ENCODE measurements at regions not wholly inside any gene's neighbourhood (a gene's known extent, or its start where the extent isn't known, plus 50 kb on each side); places are given as distances from the start of the nearest gene placed in this dataset.
A peak's percentile ranks its signal among the peaks of the same experiment; 100 is the strongest.
"Not testable (repeated sequence)": the region's sequence is repeated elsewhere in the genome, so short reads cannot be mapped to it uniquely, and the experiment has no call there.

- Histone ChIP-seq H4K8ac (ENCODE audit: low read length) (no peak overlapping the region), H3K27me3 (ENCODE audit: control insufficient read depth in 1 of 2, insufficient read depth in 1 of 2, low read length in 2 of 2) (no peaks in the 10 kb centered on the region), H2BK15ac (ENCODE audit: low read depth, poor library complexity, severe bottlenecking) (no peak overlapping the region), H2BK12ac (ENCODE audit: low read length in 2 of 2) (no peak overlapping the region), H2AFZ (ENCODE audit: low read depth, low read length) (no peak overlapping the region), H3K27ac (ENCODE audit: low read length, poor library complexity, severe bottlenecking) (no peak overlapping the region), H2BK5ac (ENCODE audit: low read depth, low read length, poor library complexity, severe bottlenecking) (no peak overlapping the region), H3K9ac (ENCODE audit: low read length) (no peak overlapping the region), H3K18ac (ENCODE audit: low read depth in 1 of 2, low read length in 2 of 2) (no peak overlapping the region), H4K91ac (ENCODE audit: low read length) (no peak overlapping the region), H3K14ac (ENCODE audit: low read length in 2 of 2) (no peak overlapping the region), H3K36me3 (ENCODE audit: control insufficient read depth in 1 of 2, insufficient read depth in 2 of 2, low read depth in 1 of 2, low read length in 2 of 2) (peaks cover 0 to 3% of the 10 kb centered on the region in 2 experiments), H3K79me1 (replicated peaks; ENCODE audit: low read length, poor library complexity, severe bottlenecking) (peaks cover 1% of the 10 kb centered on the region), H2AK5ac (ENCODE audit: low read length, severe bottlenecking) (no peak overlapping the region), H3K9me3 (ENCODE audit: control insufficient read depth, low read length) (no peaks in the 10 kb centered on the region), H3K4me1 (ENCODE audit: control insufficient read depth, insufficient read depth, low read depth, low read length) (no peaks in the 10 kb centered on the region), H3K23ac (ENCODE audit: low read length in 2 of 2) (no peak overlapping the region), H2BK120ac (ENCODE audit: low read depth, low read length) (no peak overlapping the region), H3K4me3 (ENCODE audit: insufficient read depth in 1 of 2, low read depth in 1 of 2, low read length in 2 of 2) (no peak overlapping the region), H3K4me2 (ENCODE audit: low read length, poor library complexity, severe bottlenecking) (no peak overlapping the region), H3K4ac (ENCODE audit: low read depth in 1 of 2, low read length in 2 of 2) (no peak overlapping the region)
- DNase-seq = no peak
- WGBS = no CpG with 5 or more reads among the region's 1 CpG
Measured at GRCh38 chr2:54040685-54041084, 69.9 kb upstream of the PSME4 start.

- Histone ChIP-seq H4K91ac (ENCODE audit: low read length) (no peak overlapping the region), H3K4ac (ENCODE audit: low read depth in 1 of 2, low read length in 2 of 2) (no peak overlapping the region), H3K79me1 (replicated peaks; ENCODE audit: low read length, poor library complexity, severe bottlenecking) (peaks cover 1% of the 10 kb centered on the region), H3K23ac (ENCODE audit: low read length in 2 of 2) (no peak overlapping the region), H3K27me3 (ENCODE audit: control insufficient read depth in 1 of 2, insufficient read depth in 1 of 2, low read length in 2 of 2) (no peaks in the 10 kb centered on the region), H2BK120ac (ENCODE audit: low read depth, low read length) (no peak overlapping the region), H3K18ac (ENCODE audit: low read depth in 1 of 2, low read length in 2 of 2) (no peak overlapping the region), H2BK5ac (ENCODE audit: low read depth, low read length, poor library complexity, severe bottlenecking) (no peak overlapping the region), H3K4me3 (ENCODE audit: insufficient read depth in 1 of 2, low read depth in 1 of 2, low read length in 2 of 2) (no peak overlapping the region), H2AK5ac (ENCODE audit: low read length, severe bottlenecking) (no peak overlapping the region), H4K8ac (ENCODE audit: low read length) (no peak overlapping the region), H3K4me1 (ENCODE audit: control insufficient read depth, insufficient read depth, low read depth, low read length) (no peaks in the 10 kb centered on the region), H3K36me3 (ENCODE audit: control insufficient read depth in 1 of 2, insufficient read depth in 2 of 2, low read depth in 1 of 2, low read length in 2 of 2) (peaks cover 0 to 2% of the 10 kb centered on the region in 2 experiments), H3K9me3 (ENCODE audit: control insufficient read depth, low read length) (no peaks in the 10 kb centered on the region), H3K9ac (ENCODE audit: low read length) (peak overlapping the region; percentile 9), H2BK12ac (ENCODE audit: low read length in 2 of 2) (no peak overlapping the region), H3K27ac (ENCODE audit: low read length, poor library complexity, severe bottlenecking) (no peak overlapping the region), H2BK15ac (ENCODE audit: low read depth, poor library complexity, severe bottlenecking) (no peak overlapping the region), H3K4me2 (ENCODE audit: low read length, poor library complexity, severe bottlenecking) (no peak overlapping the region), H3K14ac (ENCODE audit: low read length in 2 of 2) (no peak overlapping the region), H2AFZ (ENCODE audit: low read depth, low read length) (no peak overlapping the region)
- 83% methylated on average over 2 of the region's 2 CpGs for WGBS
- DNase-seq = no peak
Measured at GRCh38 chr2:54040250-54040649, 69.5 kb upstream of the PSME4 start.

- Histone ChIP-seq H3K18ac (ENCODE audit: low read depth in 1 of 2, low read length in 2 of 2) (no peak overlapping the region), H2AK5ac (ENCODE audit: low read length, severe bottlenecking) (no peak overlapping the region), H3K4ac (ENCODE audit: low read depth in 1 of 2, low read length in 2 of 2) (no peak overlapping the region), H3K9ac (ENCODE audit: low read length) (no peak overlapping the region), H4K8ac (ENCODE audit: low read length) (no peak overlapping the region), H3K4me3 (ENCODE audit: insufficient read depth in 1 of 2, low read depth in 1 of 2, low read length in 2 of 2) (no peak overlapping the region), H2BK120ac (ENCODE audit: low read depth, low read length) (no peak overlapping the region), H3K36me3 (ENCODE audit: control insufficient read depth in 1 of 2, insufficient read depth in 2 of 2, low read depth in 1 of 2, low read length in 2 of 2) (no peaks in the 10 kb centered on the region), H3K27ac (ENCODE audit: low read length, poor library complexity, severe bottlenecking) (no peak overlapping the region), H2BK15ac (ENCODE audit: low read depth, poor library complexity, severe bottlenecking) (no peak overlapping the region), H3K4me2 (ENCODE audit: low read length, poor library complexity, severe bottlenecking) (no peak overlapping the region), H2BK12ac (ENCODE audit: low read length in 2 of 2) (no peak overlapping the region), H3K4me1 (ENCODE audit: control insufficient read depth, insufficient read depth, low read depth, low read length) (no peaks in the 10 kb centered on the region), H3K9me3 (ENCODE audit: control insufficient read depth, low read length) (no peaks in the 10 kb centered on the region), H2BK5ac (ENCODE audit: low read depth, low read length, poor library complexity, severe bottlenecking) (no peak overlapping the region), H3K23ac (ENCODE audit: low read length in 2 of 2) (no peak overlapping the region), H2AFZ (ENCODE audit: low read depth, low read length) (no peak overlapping the region), H3K27me3 (ENCODE audit: control insufficient read depth in 1 of 2, insufficient read depth in 1 of 2, low read length in 2 of 2) (no peaks in the 10 kb centered on the region), H4K91ac (ENCODE audit: low read length) (no peak overlapping the region), H3K79me1 (replicated peaks; ENCODE audit: low read length, poor library complexity, severe bottlenecking) (peaks cover 1% of the 10 kb centered on the region), H3K14ac (ENCODE audit: low read length in 2 of 2) (no peak overlapping the region)
- peak; percentile 18 for DNase-seq
- WGBS = 77% methylated on average over 1 of the region's 1 CpG
Measured at GRCh38 chr2:54038835-54039234, 68.0 kb upstream of the PSME4 start.

GRCh38 chr2:54031288-54031687 lies 60.5 kb upstream of the PSME4 start:
- H2BK12ac ChIP-seq (ENCODE audit: low read length in 2 of 2); DNase-seq; H2AK5ac ChIP-seq (ENCODE audit: low read length, severe bottlenecking); H3K18ac ChIP-seq (ENCODE audit: low read depth in 1 of 2, low read length in 2 of 2); H3K79me1 ChIP-seq (replicated peaks; ENCODE audit: low read length, poor library complexity, severe bottlenecking); H3K14ac ChIP-seq (ENCODE audit: low read length in 2 of 2); H4K91ac ChIP-seq (ENCODE audit: low read length); H2BK15ac ChIP-seq (ENCODE audit: low read depth, poor library complexity, severe bottlenecking); H3K9me3 ChIP-seq (ENCODE audit: control insufficient read depth, low read length); H3K27ac ChIP-seq (ENCODE audit: low read length, poor library complexity, severe bottlenecking); H2AFZ ChIP-seq (ENCODE audit: low read depth, low read length); H4K8ac ChIP-seq (ENCODE audit: low read length); H3K4me1 ChIP-seq (ENCODE audit: control insufficient read depth, insufficient read depth, low read depth, low read length); H3K27me3 ChIP-seq (ENCODE audit: control insufficient read depth in 1 of 2, insufficient read depth in 1 of 2, low read length in 2 of 2); H2BK120ac ChIP-seq (ENCODE audit: low read depth, low read length); H3K4me2 ChIP-seq (ENCODE audit: low read length, poor library complexity, severe bottlenecking); H3K36me3 ChIP-seq (ENCODE audit: control insufficient read depth in 1 of 2, insufficient read depth in 2 of 2, low read depth in 1 of 2, low read length in 2 of 2); H3K9ac ChIP-seq (ENCODE audit: low read length); H2BK5ac ChIP-seq (ENCODE audit: low read depth, low read length, poor library complexity, severe bottlenecking); H3K23ac ChIP-seq (ENCODE audit: low read length in 2 of 2); H3K4ac ChIP-seq (ENCODE audit: low read depth in 1 of 2, low read length in 2 of 2); H3K4me3 ChIP-seq (ENCODE audit: insufficient read depth in 1 of 2, low read depth in 1 of 2, low read length in 2 of 2): not testable (repeated sequence)
- 100% methylated on average over 1 of the region's 3 CpGs for WGBS
